GM12878 (cell line): ENCODE measurements at regions not wholly inside any gene's neighbourhood (a gene's known extent, or its start where the extent isn't known, plus 50 kb on each side); places are given as distances from the start of the nearest gene placed in this dataset.

Experiments
- ATAC-seq: fragments of 200-7000 bp; cut with Tn5 transposase; 3 replicates; pipeline ENCODE4 v1.9.1; 2020; ENCODE audit warnings: mild to moderate bottlenecking, moderate library complexity
- BruUV-seq: library from RNA; stranded (reverse); fragments of 400-500 nt; replicated peaks from 2 replicates; lab custom pipeline; 2021; lab: Mats Ljungman, UMichigan
- CTCF ChIA-PET: fragments of 300-600 bp; sonication (Branson Sonifier 250); formaldehyde crosslinking; extraction: SDS; loops from one replicate; lab custom pipeline; 2021; ENCODE audit warnings: inconsistent platforms; lab: Yijun Ruan, JAX
- POLR2A ChIA-PET: fragments of 350-600 bp; formaldehyde crosslinking; extraction: SDS; loops from one replicate; lab custom pipeline; 2021; ENCODE audit warnings: inconsistent platforms; lab: Charles Lee
- RAD21 ChIA-PET: fragments of 300-600 bp; sonication (Branson Sonifier 250); formaldehyde crosslinking; loops from one replicate; lab custom pipeline; 2023; ENCODE audit warnings: antibody characterized with exemption; ENCODE audit not compliant: unreplicated experiment; lab: Charles Lee
- SMC1A ChIA-PET: fragments of 300-600 bp; sonication (Branson Sonifier 250); formaldehyde crosslinking; loops from one replicate; lab custom pipeline; 2023; ENCODE audit not compliant: unreplicated experiment, uncharacterized antibody; lab: Charles Lee
- DNase-seq: peaks from one replicate; pipeline ENCODE4 v3.0.0-alpha.2; 2011; ENCODE audit warnings: low read depth, low spot score
- FAIRE-seq: peaks from 3 replicates; lab custom pipeline; 2011; peaks lifted over from hg19 to GRCh38; lab: Jason Lieb, UNC
- H2AFZ ChIP-seq: 2 replicates; pipeline ENCODE4 v1.6.0; 2011; ENCODE audit warnings: low read depth, low read length, control low read depth; ENCODE audit not compliant: control insufficient read depth
- H3K27ac ChIP-seq: 2 replicates; pipeline ENCODE4 v1.5.1; 2011; ENCODE audit warnings: control low read depth; ENCODE audit not compliant: control insufficient read depth, insufficient read depth
- H3K27me3 ChIP-seq, 2 experiments: replicated peaks in 1 of 2; 2 replicates each; pipeline versions ENCODE4 v1.6.0 to v1.6.1; 2011; ENCODE audit warnings: low read length in 1 of 2; ENCODE audit not compliant: control insufficient read depth in 2 of 2, insufficient read depth in 2 of 2
- H3K36me3 ChIP-seq, 2 experiments: 2 replicates each; pipeline ENCODE4 v1.5.1; 2011; ENCODE audit warnings: low read length in 1 of 2; ENCODE audit not compliant: control insufficient read depth in 2 of 2, insufficient read depth in 2 of 2
- H3K4me1 ChIP-seq: 2 replicates; pipeline ENCODE4 v1.6.1; 2011; ENCODE audit warnings: mild to moderate bottlenecking, low read length, moderate library complexity, mixed read lengths; ENCODE audit not compliant: control insufficient read depth, insufficient read depth
- H3K4me2 ChIP-seq: 2 replicates; pipeline ENCODE4 v1.6.0; 2011; ENCODE audit warnings: control low read depth; ENCODE audit not compliant: control insufficient read depth, insufficient read depth
- H3K4me3 ChIP-seq: fragments of 200-600 bp; sonication (generic); 2 replicates; pipeline ENCODE4 v1.5.1; 2016
- H3K79me2 ChIP-seq: 2 replicates; pipeline ENCODE4 v1.6.0; 2011; ENCODE audit warnings: low read length; ENCODE audit not compliant: control insufficient read depth, insufficient read depth
- H3K9ac ChIP-seq: 2 replicates; pipeline ENCODE4 v1.8.0; 2011; ENCODE audit warnings: low read length, control low read depth, mixed read lengths; ENCODE audit not compliant: control insufficient read depth, insufficient read depth
- H3K9me3 ChIP-seq: replicated peaks from 3 replicates; pipeline ENCODE4 v1.5.1; 2011; ENCODE audit warnings: mild to moderate bottlenecking, low read length; ENCODE audit not compliant: control insufficient read depth, insufficient read depth
- H4K20me1 ChIP-seq: 2 replicates; pipeline ENCODE4 v1.6.0; 2011; ENCODE audit not compliant: control insufficient read depth, insufficient read depth
- ASH2L ChIP-seq: fragments of 300-600, 200-600 bp; sonication (generic); IDR thresholded peaks from 2 replicates; pipeline ENCODE4 v1.6.1; 2017; ENCODE audit warnings: low read depth, mild to moderate bottlenecking, borderline replicate concordance
- ATF7 ChIP-seq: fragments of 450-650 bp; IDR thresholded peaks from 2 replicates; pipeline ENCODE4 v1.6.1; 2016; ENCODE audit warnings: low read depth, mild to moderate bottlenecking
- CUX1 ChIP-seq: IDR thresholded peaks from 2 replicates; pipeline ENCODE4 v1.6.1; 2012; ENCODE audit warnings: improper control_type of control experiment, low read depth, low read length; ENCODE audit not compliant: insufficient replicate concordance
- IKZF2 ChIP-seq, 2 experiments: fragments of 450-650 bp; IDR thresholded peaks; 2 replicates each; pipeline ENCODE4 v1.6.1; 2017; ENCODE audit warnings: mild to moderate bottlenecking in 2 of 2, moderate library complexity in 2 of 2
- MEF2A ChIP-seq: IDR thresholded peaks from 2 replicates; pipeline ENCODE4 v1.6.1; 2011; ENCODE audit warnings: low read depth, mild to moderate bottlenecking, low read length, moderate library complexity; ENCODE audit not compliant: insufficient read depth
- PAX8 ChIP-seq: fragments of 450-650 bp; IDR thresholded peaks from 2 replicates; pipeline ENCODE4 v1.6.1; 2017; ENCODE audit warnings: mild to moderate bottlenecking, moderate library complexity
- PML ChIP-seq: IDR thresholded peaks from 2 replicates; pipeline ENCODE4 v1.6.1; 2012; ENCODE audit warnings: low read length, inconsistent platforms
- RAD21 ChIP-seq: IDR thresholded peaks from 2 replicates; pipeline ENCODE4 v1.6.1; 2011; ENCODE audit warnings: mild to moderate bottlenecking, low read depth, low read length, moderate library complexity; ENCODE audit not compliant: insufficient read depth
- RFX5 ChIP-seq: IDR thresholded peaks from 2 replicates; pipeline ENCODE4 v1.6.1; 2011; ENCODE audit warnings: low read depth, low read length, improper control_type of control experiment
- SKIL ChIP-seq: fragments of 450-650 bp; IDR thresholded peaks from 2 replicates; pipeline ENCODE4 v1.6.1; 2017; ENCODE audit warnings: mild to moderate bottlenecking, low read depth, inconsistent platforms; ENCODE audit not compliant: poor library complexity, severe bottlenecking
- TBL1XR1 ChIP-seq: IDR thresholded peaks from 2 replicates; pipeline ENCODE4 v1.6.1; 2012; ENCODE audit warnings: low read depth, low read length, improper control_type of control experiment
- ZBTB4 ChIP-seq: fragments of 450-650 bp; formaldehyde crosslinking; IDR thresholded peaks from 2 replicates; pipeline ENCODE4 v1.4.0; 2022; ENCODE audit warnings: mild to moderate bottlenecking, moderate library complexity
- ZNF207 ChIP-seq: fragments of 450-650 bp; IDR thresholded peaks from 2 replicates; pipeline ENCODE4 v1.6.1; 2014; ENCODE audit warnings: antibody characterized with exemption, mild to moderate bottlenecking, borderline replicate concordance
- in situ Hi-C: fragments of 300-500 bp; cut with MboI; formaldehyde crosslinking; loops from 9 replicates; pipeline ENCODE4 v1.14.3; 2018; ENCODE audit warnings: mixed read lengths
- intact Hi-C: fragments of 100-400 bp; cut with micrococcal nuclease; formaldehyde crosslinking; loops from one replicate; pipeline ENCODE4 v1.14.2; 2022; ENCODE audit not compliant: unreplicated experiment
- TF ChIP-seq, protein P1 (sequence below): fragments of 450-650 bp; IDR thresholded peaks from 2 replicates; pipeline ENCODE4 v1.6.1; 2016; ENCODE audit warnings: mild to moderate bottlenecking

DNA sequence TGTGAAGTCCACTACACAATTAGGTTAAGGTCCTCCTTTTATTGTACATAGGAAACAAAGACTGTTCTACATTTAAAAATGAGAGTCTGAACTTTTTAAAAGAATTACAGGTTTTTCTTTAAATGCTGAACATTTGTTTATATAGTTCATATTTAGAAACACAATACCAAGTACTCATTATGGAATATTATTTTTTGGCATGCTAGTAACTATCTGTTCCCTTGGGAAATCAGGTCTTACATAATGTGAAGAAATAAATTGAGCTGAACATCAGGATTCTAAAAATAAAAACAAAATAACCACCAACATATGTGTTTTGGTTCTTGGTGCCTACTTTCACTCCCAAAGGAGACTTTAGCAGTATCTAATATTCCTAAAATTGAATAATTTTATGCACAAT, 230.5 kb upstream of the IZUMO3 start:
- no TSS peak for BruUV-seq
- Histone ChIP-seq H3K27me3 (no peaks in the 10 kb centered on the region), H3K4me1 (no peaks in the 10 kb centered on the region), H4K20me1 (no peaks in the 10 kb centered on the region), H3K4me3 (no peak overlapping the region), H3K79me2 (no peaks in the 10 kb centered on the region), H3K9me3 (no peaks in the 10 kb centered on the region), H2AFZ (no peak overlapping the region), H3K9ac (no peak overlapping the region), H3K36me3 (no peaks in the 10 kb centered on the region), H3K27ac (no peak overlapping the region), H3K4me2 (no peak overlapping the region)
- intact Hi-C loops = no loop called here
- CTCF ChIA-PET = no interaction called here
- no peak for ATAC-seq
- in situ Hi-C loops = loop anchor here (25.0 kb wide), 1 partner anchor 111 kb away; no protein-coding TSS in a partner anchor
- POLR2A ChIA-PET = no interaction called here
- DNase-seq = no peak
- SMC1A ChIA-PET = no interaction called here
- no peak for FAIRE-seq
- RAD21 ChIA-PET = no interaction called here
- no peak for TF ChIP-seq RAD21
- no peak for TF ChIP-seq RFX5
- no peak for TF ChIP-seq SKIL
- TF ChIP-seq PML = no peak
- no peak for TF ChIP-seq TBL1XR1
- TF ChIP-seq ASH2L = no peak
- TF ChIP-seq MEF2A = no peak
- TF ChIP-seq ATF7 = no peak
- TF ChIP-seq IKZF2 (IDR thresholded peaks at IDR 0.05) = no peak
- TF ChIP-seq, protein P1, sequence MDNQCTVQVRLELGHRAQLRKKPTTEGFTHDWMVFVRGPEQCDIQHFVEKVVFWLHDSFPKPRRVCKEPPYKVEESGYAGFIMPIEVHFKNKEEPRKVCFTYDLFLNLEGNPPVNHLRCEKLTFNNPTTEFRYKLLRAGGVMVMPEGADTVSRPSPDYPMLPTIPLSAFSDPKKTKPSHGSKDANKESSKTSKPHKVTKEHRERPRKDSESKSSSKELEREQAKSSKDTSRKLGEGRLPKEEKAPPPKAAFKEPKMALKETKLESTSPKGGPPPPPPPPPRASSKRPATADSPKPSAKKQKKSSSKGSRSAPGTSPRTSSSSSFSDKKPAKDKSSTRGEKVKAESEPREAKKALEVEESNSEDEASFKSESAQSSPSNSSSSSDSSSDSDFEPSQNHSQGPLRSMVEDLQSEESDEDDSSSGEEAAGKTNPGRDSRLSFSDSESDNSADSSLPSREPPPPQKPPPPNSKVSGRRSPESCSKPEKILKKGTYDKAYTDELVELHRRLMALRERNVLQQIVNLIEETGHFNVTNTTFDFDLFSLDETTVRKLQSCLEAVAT = no peak
- TF ChIP-seq PAX8 = no peak
- no peak for TF ChIP-seq ZBTB4
- no peak for TF ChIP-seq ZNF207
- no peak for TF ChIP-seq CUX1
